ENCODE measurements at regions not wholly inside any gene's neighbourhood (a gene's known extent, or its start where the extent isn't known, plus 50 kb on each side); places are given as distances from the start of the nearest gene placed in this dataset.

DNA sequence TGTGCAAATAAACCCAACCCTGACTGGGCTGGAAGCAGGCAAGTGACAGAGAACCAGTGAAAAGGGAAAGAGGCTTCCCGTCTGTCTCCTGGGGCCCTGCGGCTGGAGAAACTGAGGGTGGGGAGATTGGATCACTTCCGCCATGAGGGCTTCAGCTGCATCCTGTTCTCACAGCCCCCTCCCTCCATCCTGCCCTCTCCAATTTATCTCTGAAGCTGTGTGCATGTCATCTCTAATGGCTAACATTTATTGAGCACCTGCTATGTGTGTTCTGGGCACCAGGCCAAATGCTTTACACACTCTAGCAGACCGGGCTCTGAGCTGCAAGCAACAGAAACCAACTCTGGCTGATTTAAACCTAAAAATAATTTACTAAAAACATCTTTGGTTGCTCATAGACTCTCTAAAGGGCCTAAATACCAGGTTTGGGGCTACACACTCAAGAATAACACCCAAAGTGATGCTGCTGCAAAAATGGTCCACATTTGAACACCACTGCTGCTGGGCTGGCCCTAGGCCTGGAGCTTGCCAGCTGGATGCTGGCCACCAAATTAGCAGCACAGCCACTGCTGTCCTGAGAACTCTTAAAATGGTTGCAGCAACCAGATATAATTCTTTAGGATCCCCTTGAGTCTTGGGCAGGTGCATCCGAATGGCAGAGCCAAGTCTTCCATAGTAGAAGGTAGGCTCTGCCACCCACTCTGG, 123.6 kb upstream of the LRFN2 start:
- Histone ChIP-seq H3K4me3 (replicated peaks in 1 of 4; ENCODE audit: control extremely low read depth in 1 of 4, insufficient read depth in 1 of 4, low read depth in 3 of 4, low read length in 4 of 4) (no peak overlapping the region), H2AFZ (ENCODE audit: low read length) (no peak overlapping the region), H3K36me3 (ENCODE audit: control insufficient read depth, insufficient read depth, low read length) (no peaks in the 10 kb centered on the region), H3K4me1 (ENCODE audit: control insufficient read depth, extremely low read depth, insufficient read depth, low read length) (no peaks in the 10 kb centered on the region), H3K9me3 (ENCODE audit: control insufficient read depth, insufficient read depth, low read depth, low read length) (no peaks in the 10 kb centered on the region), H3K79me2 (ENCODE audit: control insufficient read depth, insufficient read depth, low read length) (no peaks in the 10 kb centered on the region), H3K9ac (ENCODE audit: insufficient read depth, low read length) (no peak overlapping the region), H3K27ac (ENCODE audit: insufficient read depth, low read length) (no peak overlapping the region), H4K20me1 (ENCODE audit: control insufficient read depth, extremely low read depth, insufficient read depth, low read length) (no peaks in the 10 kb centered on the region), H3K4me2 (ENCODE audit: extremely low read depth, insufficient read depth, low read length) (no peak overlapping the region), H3K27me3 (ENCODE audit: control insufficient read depth, insufficient read depth, low read length) (no peaks in the 10 kb centered on the region)
- TF ChIP-seq, protein P1, sequence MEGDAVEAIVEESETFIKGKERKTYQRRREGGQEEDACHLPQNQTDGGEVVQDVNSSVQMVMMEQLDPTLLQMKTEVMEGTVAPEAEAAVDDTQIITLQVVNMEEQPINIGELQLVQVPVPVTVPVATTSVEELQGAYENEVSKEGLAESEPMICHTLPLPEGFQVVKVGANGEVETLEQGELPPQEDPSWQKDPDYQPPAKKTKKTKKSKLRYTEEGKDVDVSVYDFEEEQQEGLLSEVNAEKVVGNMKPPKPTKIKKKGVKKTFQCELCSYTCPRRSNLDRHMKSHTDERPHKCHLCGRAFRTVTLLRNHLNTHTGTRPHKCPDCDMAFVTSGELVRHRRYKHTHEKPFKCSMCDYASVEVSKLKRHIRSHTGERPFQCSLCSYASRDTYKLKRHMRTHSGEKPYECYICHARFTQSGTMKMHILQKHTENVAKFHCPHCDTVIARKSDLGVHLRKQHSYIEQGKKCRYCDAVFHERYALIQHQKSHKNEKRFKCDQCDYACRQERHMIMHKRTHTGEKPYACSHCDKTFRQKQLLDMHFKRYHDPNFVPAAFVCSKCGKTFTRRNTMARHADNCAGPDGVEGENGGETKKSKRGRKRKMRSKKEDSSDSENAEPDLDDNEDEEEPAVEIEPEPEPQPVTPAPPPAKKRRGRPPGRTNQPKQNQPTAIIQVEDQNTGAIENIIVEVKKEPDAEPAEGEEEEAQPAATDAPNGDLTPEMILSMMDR (conservative IDR thresholded peaks at IDR 0.05 in 1 of 2, IDR thresholded peaks at IDR 0.05 in 1 of 2; ENCODE audit: low read depth in 1 of 2, low read length in 2 of 2), result no peak
- TF ChIP-seq EZH2 (IDR thresholded peaks at IDR 0.05; ENCODE audit: low read length, missing control alignments), result no peak
- DNase-seq (ENCODE audit: low read depth in 2 of 2), result no peak

DNA sequence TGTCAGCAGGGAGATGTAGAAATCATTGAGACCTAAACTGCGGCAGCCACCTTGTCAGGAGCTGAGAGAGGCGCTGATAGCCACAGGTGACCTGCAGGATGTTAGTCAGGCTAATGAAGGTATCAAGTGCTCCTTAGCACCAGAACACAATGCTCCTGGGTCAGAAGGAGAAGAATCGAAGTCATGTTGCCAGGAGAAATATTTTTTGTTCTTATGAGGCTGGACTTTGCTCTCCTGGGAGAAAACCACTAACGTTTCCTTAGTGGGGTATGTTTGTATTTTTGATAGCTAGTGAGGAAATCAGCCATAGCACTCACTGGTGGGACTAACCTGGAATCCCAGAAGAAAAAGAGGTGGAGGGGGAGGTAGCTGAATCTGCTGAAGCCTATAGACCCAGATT, 120.9 kb upstream of the LRFN2 start:
- H3K4me2 ChIP-seq (ENCODE audit: extremely low read depth, insufficient read depth, low read length), result no peak overlapping the region
- no peaks in the 10 kb centered on the region for H3K4me1 ChIP-seq (ENCODE audit: control insufficient read depth, extremely low read depth, insufficient read depth, low read length)
- DNase-seq (ENCODE audit: low read depth in 2 of 2), result no peak
- no peak overlapping the region for H3K4me3 ChIP-seq (replicated peaks in 1 of 4; ENCODE audit: control extremely low read depth in 1 of 4, insufficient read depth in 1 of 4, low read depth in 3 of 4, low read length in 4 of 4)
- H3K27ac ChIP-seq (ENCODE audit: insufficient read depth, low read length), result no peak overlapping the region
- H3K9me3 ChIP-seq (ENCODE audit: control insufficient read depth, insufficient read depth, low read depth, low read length), result no peaks in the 10 kb centered on the region
- no peak overlapping the region for H3K9ac ChIP-seq (ENCODE audit: insufficient read depth, low read length)
- TF ChIP-seq EZH2 (IDR thresholded peaks at IDR 0.05; ENCODE audit: low read length, missing control alignments), result no peak
- TF ChIP-seq, protein P1 (conservative IDR thresholded peaks at IDR 0.05 in 1 of 2, IDR thresholded peaks at IDR 0.05 in 1 of 2; ENCODE audit: low read depth in 1 of 2, low read length in 2 of 2), result no peak
- no peaks in the 10 kb centered on the region for H3K79me2 ChIP-seq (ENCODE audit: control insufficient read depth, insufficient read depth, low read length)
- H3K36me3 ChIP-seq (ENCODE audit: control insufficient read depth, insufficient read depth, low read length), result no peaks in the 10 kb centered on the region
- no peaks in the 10 kb centered on the region for H3K27me3 ChIP-seq (ENCODE audit: control insufficient read depth, insufficient read depth, low read length)
- H4K20me1 ChIP-seq (ENCODE audit: control insufficient read depth, extremely low read depth, insufficient read depth, low read length), result no peaks in the 10 kb centered on the region
- H2AFZ ChIP-seq (ENCODE audit: low read length), result no peak overlapping the region

DNA sequence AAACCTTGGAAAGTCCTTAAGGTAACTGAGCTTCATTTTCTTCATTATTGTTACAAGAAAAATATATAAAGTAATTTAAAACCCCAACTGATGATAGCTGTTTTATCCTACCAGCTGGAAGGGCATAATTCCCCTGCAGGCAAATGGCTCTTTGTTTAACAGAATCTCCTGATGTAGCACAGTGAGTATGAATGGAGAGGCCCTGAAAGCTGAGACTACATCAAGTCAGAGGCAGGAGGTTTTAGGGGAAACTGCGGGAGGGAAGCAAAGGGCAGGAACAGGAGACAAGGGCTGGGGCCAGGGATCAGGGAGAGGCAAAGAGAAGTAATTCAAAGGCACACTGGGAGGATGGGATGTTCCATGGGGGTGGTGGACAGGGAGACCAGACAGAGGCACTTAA, 119.0 kb upstream of the LRFN2 start:
- Histone ChIP-seq H4K20me1 (ENCODE audit: control insufficient read depth, extremely low read depth, insufficient read depth, low read length) (no peaks in the 10 kb centered on the region), H3K27ac (ENCODE audit: insufficient read depth, low read length) (no peak overlapping the region), H3K36me3 (ENCODE audit: control insufficient read depth, insufficient read depth, low read length) (no peaks in the 10 kb centered on the region), H3K4me3 (replicated peaks in 1 of 4; ENCODE audit: control extremely low read depth in 1 of 4, insufficient read depth in 1 of 4, low read depth in 3 of 4, low read length in 4 of 4) (no peak overlapping the region), H3K9me3 (ENCODE audit: control insufficient read depth, insufficient read depth, low read depth, low read length) (no peaks in the 10 kb centered on the region), H3K4me1 (ENCODE audit: control insufficient read depth, extremely low read depth, insufficient read depth, low read length) (no peaks in the 10 kb centered on the region), H3K79me2 (ENCODE audit: control insufficient read depth, insufficient read depth, low read length) (no peaks in the 10 kb centered on the region), H2AFZ (ENCODE audit: low read length) (no peak overlapping the region), H3K9ac (ENCODE audit: insufficient read depth, low read length) (no peak overlapping the region), H3K27me3 (ENCODE audit: control insufficient read depth, insufficient read depth, low read length) (no peaks in the 10 kb centered on the region), H3K4me2 (ENCODE audit: extremely low read depth, insufficient read depth, low read length) (no peak overlapping the region)
- DNase-seq (ENCODE audit: low read depth in 2 of 2), result no peak
- no peak for TF ChIP-seq EZH2 (IDR thresholded peaks at IDR 0.05; ENCODE audit: low read length, missing control alignments)
- TF ChIP-seq, protein P1 (conservative IDR thresholded peaks at IDR 0.05 in 1 of 2, IDR thresholded peaks at IDR 0.05 in 1 of 2; ENCODE audit: low read depth in 1 of 2, low read length in 2 of 2), result no peak

Data from fibroblast of lung (primary cell).